COR-L47 (cell line): ENCODE measurements at regions not wholly inside any gene's neighbourhood (a gene's known extent, or its start where the extent isn't known, plus 50 kb on each side); places are given as distances from the start of the nearest gene placed in this dataset.

Experiments used
- DNase-seq: peaks from one replicate; lab custom pipeline; 2025; lab: John Stamatoyannopoulos, UW

- no peak for DNase-seq
Measured at GRCh38 chr2:125070726-125071505, 1045.8 kb downstream of the CNTNAP5 start.

DNA sequence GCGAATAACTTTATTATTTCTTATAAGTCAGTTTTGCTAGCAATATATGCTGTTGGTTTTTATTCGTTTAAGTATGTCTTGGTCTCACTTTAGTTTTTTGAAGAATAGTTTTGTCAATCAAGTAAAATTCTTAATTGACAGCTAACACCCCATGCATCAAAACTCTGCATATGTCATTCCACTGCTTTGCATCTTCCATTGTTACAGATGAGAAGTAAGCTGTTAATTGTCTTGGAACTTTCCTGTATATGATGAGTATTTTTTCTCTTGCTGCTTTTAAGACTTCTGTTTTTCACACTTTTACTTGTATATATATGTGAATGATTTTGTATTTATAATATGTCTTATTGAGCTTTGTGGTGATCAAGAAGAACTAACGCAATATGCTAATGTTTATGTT lies 1048.4 kb downstream of the CNTNAP5 start:
- DNase-seq: no peak

GRCh38 chr2:125085904-125086303 lies 1060.8 kb downstream of the CNTNAP5 start:
- DNase-seq: no peak

DNA sequence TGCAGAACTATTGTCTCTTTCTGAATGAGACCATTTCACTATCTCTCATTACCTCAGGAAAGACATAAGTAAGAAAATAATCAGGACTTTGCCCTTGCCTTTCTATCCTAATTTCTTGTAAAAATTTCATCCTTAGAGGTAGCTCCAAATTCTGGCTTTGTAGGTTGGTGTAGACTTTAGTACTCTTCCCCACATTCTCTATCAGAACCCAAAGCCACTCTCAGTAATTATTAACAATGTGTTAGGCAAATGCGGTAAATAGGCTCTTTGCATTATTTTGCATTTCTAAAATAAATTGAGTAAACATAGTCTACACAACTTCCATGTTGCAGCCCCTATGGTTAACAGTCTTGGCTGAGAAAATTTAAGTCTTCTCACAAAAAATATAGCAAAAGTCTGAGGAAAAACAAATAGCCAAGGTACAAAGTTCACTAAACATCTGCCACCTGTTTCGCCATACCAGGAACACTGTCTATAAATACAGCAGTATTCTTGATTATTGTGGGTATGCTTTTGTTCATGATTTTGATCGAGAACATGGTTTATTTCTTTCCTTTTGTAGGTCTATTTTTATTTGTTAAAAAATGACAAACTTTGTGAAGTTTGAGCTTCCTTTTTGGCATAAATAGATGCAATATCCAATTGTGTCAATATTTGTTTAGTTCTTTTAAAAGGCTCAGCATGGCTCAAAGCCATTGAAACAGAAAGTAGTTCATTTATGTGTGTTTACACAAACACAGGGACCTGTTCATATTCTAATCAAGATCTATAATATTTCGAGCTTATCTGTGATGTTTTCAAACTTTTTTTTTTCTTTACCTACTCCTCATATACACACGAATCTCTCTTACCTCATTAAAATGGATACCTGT lies 1061.5 kb downstream of the CNTNAP5 start:
- no peak for DNase-seq

GRCh38 chr2:125092276-125093009 lies 1067.4 kb downstream of the CNTNAP5 start:
- DNase-seq: no peak

DNA sequence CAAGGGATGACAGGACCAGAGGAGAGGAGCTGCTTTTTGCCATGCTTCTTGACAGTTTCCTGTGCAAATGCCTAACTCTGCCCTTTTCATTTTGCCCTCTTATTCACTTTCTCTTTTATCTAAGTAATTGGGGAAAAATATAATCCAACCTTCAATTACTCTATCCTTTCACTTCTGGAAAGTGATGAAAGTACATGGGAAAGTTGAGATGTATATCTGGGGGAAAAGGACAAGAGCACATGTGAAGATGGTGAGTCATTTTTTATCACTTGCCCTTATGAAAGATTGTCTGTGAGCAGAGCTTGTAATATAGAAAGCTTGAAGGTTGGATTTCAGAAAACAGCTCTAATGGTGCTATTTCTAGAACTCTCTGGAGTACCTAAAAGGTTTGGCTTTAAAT lies 1070.7 kb downstream of the CNTNAP5 start:
- DNase-seq: no peak

DNA sequence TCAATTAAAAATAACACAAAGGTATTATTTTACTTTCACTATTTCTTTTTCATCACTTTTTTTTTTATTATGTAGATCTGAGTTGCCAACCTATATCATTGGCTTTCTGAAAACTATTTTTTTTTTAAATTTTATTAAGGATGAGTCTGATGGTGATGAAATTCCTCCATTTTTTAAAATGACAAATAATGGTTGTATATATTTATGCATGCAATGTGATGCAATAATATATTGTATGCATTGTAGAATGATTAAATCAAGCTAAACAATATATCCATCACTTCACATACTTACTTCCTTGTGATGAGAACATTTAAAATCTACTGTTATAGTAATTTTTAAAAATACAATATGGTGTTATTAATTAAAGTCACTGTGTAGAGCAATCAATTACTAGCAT lies 1081.6 kb downstream of the CNTNAP5 start:
- DNase-seq: no peak

DNA sequence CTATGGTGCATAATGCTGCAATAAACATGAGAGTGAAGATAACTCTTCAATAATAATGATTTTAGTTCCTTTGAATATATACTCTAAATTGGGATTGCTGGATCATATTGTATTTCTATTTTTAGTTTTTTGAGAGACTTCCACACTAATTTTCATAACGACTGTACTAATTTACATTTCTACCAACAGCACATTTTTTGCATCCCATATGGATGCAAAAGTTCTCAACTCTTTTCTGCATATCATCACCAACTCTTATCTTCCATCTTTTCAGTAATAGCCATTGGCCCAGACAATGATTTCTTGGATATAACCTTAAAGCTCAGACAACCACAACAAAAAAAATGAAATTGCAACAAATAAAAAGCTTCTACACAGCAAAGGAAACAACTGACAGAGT lies 1082.4 kb downstream of the CNTNAP5 start:
- DNase-seq: no peak

DNA sequence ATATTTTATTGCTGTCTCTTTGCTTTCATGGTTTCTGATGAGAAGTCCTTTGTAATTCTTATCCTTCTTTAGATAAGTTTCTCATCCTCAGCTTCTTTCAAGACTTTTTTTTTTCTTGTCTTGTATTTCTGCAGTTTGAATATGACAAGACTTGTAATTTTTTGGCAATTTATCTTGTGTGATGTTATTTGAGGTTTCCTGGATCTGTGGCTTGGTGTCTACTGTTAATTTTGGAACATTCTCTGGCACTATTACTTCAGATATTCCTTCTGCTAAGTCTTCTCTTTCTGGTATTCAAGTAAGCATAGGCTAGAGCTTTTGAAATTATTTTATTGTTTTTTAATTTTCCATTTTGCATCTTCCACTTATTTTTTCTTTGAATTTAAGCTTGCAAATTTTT lies 1083.2 kb downstream of the CNTNAP5 start:
- DNase-seq: no peak

- no peak for DNase-seq
Measured at GRCh38 chr2:125125902-125126301, 1100.8 kb downstream of the CNTNAP5 start.

DNA sequence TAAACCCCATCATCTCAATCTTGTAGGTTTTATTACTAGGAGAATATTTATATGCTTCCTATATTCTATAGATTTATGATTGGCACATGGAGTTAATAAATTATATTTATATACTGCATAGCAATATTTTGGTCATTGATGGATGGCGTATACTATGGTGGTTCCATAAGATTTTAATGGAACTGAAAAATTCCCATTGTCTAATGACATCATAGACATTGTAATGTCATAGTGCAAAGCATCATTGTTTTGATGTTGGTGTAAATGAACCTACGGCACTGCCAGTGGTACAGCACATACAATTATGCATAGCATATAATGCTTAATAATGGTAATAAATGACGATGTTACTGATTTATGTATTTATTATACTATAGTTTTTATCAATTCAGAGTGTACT lies 1135.9 kb downstream of the CNTNAP5 start:
- no peak for DNase-seq

DNA sequence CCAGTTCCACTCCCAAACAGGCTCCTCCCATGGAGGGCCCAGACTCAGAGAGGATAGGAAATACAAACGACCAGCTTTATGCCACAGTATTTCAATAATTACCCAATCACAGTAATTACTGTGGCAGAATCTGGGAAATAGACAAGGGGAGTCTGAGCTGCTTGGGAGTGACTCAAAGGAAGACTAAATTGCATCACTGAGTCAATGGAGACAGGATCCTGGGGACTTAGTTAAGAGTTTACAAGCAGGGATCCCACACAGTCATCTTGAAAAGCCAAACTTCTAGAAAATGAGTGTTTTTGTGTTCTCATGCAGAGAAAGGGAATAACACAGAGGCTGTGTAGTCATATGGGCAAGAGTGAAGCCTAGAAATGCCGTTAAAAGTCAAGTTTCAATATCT lies 1142.1 kb downstream of the CNTNAP5 start:
- DNase-seq: no peak

GRCh38 chr2:125167820-125168219 lies 1142.7 kb downstream of the CNTNAP5 start:
- DNase-seq: no peak

DNA sequence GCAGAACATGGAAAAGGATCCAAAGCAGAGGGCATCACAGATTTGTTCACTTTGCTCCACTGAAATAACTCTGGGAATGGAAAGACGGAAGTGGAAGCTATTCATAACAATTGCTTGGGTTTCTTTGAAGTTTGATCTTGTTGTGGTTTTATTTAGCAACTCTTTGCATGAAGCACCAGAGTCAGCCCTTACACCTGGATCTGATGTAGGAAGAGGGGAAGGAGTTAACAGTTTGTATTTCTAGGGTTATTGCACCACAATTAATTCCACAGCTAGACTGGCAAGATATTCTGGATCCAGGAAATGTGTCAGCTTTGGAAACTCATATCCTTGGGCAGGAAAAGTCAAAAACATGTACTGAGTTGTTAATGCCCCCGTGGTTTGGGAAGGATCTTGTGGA lies 1143.4 kb downstream of the CNTNAP5 start:
- DNase-seq: no peak

DNA sequence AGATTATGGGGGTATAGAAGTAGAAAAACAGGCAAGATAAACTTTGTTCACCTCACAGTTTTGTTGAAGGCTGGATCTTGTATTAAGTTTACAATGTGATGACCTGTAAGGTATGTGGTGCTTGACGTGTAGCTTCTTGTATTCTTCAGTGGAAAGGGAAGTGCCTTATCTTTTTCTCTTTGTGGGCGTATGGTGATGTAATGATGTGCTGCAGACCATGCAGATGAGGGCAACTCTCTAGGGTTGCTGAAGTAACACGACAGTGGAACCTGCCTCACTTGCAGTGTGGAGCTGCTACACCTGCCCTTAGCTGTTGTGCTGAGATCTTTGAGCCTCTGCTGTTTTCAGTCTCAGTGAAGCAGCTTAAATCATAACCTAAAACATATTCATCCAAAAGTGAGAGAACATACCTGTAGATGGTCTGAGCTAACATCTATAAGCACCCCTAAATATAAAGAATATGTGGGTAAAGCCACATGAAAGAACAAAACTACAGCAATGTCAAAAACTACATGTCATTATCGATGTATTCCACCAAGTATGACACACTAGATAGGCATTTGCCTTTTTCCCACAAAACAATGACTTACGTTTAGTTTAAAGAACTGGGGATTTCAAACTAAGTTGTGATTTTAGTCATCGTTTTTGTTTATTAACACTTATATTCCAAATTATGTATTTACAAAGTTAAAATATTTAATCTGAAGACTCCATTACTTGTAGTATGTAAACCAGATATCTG lies 1144.1 kb downstream of the CNTNAP5 start:
- DNase-seq: no peak

DNA sequence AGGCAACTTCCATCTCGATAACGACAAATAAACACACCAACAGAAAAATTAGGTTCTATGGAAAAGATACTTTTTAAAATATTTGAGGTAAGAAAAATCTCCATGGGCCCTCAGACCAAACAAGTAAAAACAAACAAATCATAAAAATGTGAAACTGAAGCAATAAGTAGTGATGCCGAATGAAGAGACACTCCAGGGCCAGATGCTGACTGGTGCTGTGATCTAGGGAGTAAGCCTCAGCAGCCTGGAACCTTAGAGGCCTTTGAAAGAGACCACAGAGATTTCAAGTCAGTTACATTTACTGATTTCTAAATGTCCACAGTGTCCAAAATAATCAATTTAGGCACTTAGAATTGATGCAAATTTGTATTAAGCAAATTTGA lies 1144.7 kb downstream of the CNTNAP5 start:
- DNase-seq: no peak

- no peak for DNase-seq
Measured at GRCh38 chr2:125172181-125172580, 1147.1 kb downstream of the CNTNAP5 start.

DNA sequence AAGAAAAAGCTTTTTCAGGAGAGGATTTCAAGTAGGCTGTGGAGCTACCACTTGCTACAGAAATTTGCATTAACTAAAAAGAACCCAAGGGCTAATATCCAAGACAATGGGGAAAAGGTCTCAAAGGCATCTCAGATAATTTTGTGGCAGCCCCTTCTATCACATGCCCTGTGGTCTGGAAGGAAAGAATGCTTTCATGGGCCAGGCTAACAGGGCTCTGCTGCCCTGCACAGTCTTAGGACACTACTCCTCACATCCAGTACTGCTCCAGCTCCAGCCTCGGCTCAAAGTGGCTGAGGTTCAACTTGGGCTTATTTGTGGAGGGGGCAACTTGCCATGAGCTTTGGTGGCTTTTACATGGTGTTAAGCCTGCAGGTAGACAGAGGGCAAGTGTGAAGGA lies 1150.3 kb downstream of the CNTNAP5 start:
- DNase-seq: no peak

- DNase-seq: no peak
Measured at GRCh38 chr2:125185691-125186270, 1160.7 kb downstream of the CNTNAP5 start.

GRCh38 chr2:125207431-125207830 lies 1182.3 kb downstream of the CNTNAP5 start:
- no peak for DNase-seq

DNA sequence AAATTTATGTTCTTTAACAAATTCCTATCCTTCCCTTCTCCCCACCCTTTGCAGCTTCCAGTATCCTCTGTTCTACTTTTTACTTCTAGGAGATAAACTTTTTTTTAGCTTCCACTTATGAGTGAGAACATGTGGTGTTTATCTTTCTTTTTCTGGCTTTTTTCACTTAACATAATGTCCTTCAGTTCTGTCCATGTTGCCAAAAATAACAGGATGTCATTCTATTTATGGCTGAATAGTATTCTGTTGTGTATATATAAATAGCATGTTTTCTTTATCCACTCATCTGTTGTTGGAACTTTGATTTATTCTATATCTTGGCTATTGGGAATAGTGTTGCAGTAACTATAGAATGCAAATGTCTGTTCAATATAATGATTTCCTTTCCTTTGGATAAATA lies 1191.2 kb downstream of the CNTNAP5 start:
- no peak for DNase-seq

DNA sequence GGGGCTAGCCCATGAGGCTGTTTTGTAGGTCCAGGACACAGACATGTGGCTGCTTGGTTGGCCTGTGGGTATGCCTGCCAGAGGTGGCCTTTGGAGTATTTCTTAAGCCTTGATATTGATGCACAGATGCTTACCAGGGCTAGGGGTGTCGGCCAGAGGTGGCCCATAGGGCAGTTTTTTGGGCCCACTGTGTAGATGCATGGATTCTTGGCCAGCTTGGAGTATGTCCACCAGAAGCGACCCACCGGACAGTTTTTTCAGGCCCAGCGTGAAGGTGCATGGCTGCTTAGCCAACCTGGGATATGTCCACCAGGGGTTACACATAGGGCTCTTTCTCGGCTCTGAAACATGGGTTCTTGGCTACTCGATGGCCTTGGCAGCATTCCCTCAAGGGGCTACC lies 1199.1 kb downstream of the CNTNAP5 start:
- DNase-seq: no peak
